SK-N-SH treated with all-trans-retinoic acid at 6 μM for 48 hours (cell line): ENCODE measurements at regions not wholly inside any gene's neighbourhood (a gene's known extent, or its start where the extent isn't known, plus 50 kb on each side); places are given as distances from the start of the nearest gene placed in this dataset.

Source experiments
- PATZ1 ChIP-seq: fragments of 250-450 bp; sonication (Bioruptor Pico); IDR thresholded peaks from 2 replicates; pipeline ENCODE4 v1.8.0; 2020; ENCODE audit warnings: mild to moderate bottlenecking, moderate library complexity, borderline replicate concordance
- ZFP30 ChIP-seq: fragments of 450-650 bp; formaldehyde crosslinking; IDR thresholded peaks from 2 replicates; pipeline ENCODE4 v1.5.0; 2022; ENCODE audit warnings: mild to moderate bottlenecking, moderate library complexity

- no peak for TF ChIP-seq ZFP30
- TF ChIP-seq PATZ1 (CRISPR knock-in tag): no peak
These were observed 101.2 kb downstream of the TMEM30B start for GRCh38 chr14:61179796-61180398.
